ENCODE measurements at regions not wholly inside any gene's neighbourhood (a gene's known extent, or its start where the extent isn't known, plus 50 kb on each side); places are given as distances from the start of the nearest gene placed in this dataset.

DNA sequence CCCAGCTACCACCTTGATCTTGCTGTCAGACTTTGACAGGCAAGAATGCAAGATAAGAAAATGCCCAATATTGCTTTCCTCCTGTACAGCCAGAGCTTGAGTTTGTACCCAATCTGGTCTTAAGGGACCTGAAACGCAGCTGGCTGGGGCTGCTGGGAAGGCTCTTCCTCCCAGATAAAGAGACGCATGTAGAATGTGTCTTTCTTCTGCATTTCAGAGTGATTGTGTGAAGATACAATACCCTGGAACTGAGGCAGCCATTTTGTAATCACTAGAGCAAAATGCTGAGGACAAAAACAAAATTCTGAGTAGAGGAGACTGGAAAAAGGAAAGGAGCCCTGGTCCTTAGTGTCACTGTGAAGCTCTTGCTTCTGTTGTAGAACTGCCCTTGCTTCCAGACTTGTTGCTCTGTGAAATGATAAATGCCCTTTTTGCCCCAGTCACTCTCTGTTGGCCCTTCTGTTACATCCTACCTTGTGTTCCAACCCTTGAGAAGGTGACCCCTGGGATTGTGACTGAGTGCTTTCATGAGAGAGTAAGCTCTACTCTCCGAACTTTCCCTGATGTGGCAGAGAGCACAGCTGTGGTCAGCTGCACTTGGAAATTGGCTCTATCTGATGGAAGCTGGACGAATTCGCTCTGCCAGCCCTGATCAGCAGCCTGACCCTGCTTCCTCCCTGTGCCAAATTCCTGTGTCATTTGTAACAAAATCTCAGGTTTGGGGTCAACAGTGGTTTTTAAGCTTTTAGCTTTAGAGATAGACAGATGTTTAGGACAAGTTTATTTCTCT lies 137.4 kb upstream of the RBMS1 start:
- no peak for DNase-seq (ENCODE audit: low read depth in 2 of 2)

DNA sequence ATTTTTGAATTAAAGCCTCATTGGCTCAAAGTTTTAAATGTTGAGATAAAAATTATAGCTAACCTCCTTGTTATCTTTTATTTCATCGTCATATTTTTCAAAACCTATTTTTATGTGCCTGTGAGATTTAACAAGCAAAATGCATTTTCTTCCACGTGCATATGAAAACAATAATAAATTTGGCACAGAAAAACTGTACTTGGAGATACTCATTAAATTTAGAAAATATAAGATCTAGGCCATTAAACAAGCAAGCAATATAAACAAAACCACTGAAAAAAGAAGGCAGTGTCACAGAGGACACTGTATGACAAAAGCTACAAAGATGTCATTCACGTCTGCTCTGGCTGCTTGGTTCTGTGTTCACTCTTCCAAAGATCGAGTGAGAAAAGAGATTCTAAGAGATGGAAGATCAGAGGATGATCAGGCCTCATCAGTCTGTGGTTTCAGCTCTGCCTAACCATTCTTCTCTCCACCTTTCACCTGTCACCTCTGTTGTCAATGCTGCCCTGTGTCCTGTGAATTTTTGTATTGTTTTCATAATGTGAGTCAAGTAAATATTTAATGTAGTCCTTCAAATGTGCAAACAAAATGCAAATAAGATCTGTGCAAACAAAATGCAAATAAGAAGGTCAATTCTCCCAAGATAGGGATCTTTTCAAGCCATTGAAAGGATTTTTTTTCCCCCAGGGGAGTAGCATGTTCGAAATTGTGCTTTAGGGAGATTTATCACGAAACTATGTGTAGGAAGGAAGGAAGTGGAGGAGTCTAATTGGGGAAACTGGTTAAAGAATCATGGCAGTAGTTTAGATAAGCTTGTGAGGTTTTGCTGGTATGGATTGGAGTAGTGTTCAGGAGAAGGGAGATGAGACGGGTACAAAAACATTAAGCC lies 138.7 kb upstream of the RBMS1 start:
- no peak for DNase-seq (ENCODE audit: low read depth in 2 of 2)

DNA sequence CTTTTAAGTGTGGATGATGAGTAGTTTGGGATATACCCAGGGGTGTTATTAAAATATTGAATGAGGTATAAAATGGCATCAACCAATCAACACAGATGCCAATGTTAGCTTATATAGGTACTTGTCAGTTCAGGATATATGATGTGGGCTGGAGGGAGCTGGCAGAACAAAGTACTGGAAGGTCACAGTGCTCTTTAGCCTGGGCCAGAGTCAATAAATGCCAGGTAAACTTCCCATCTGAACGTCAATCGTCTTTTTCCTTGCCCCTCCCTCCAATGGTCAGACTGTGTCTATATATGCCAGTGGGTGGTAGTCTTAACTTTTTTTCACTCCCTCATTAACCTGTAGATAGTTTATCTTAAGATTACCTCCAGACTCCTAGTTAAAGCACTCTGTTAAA lies 140.8 kb upstream of the RBMS1 start:
- DNase-seq (ENCODE audit: low read depth in 2 of 2): no peak

DNA sequence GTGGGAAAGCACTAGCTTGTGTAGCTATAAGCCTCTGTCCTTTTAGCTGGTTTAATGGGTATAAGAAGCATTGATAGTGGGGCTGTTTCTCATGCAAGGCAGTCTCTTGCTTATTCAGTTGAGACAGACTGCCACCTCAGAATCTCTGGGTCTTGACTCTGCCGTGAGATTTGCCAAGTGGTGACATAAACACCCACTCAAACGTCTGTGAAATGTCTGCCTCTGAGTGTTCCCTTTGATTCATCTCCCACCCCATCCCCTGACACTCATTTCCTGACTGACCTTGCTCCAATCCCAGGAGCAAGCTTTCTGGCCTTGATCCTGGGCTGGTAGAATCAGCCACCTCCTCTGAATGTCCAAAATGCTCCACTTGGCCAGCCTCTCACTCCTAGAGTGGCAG lies 141.9 kb upstream of the RBMS1 start:
- DNase-seq (ENCODE audit: low read depth in 2 of 2): no peak

DNA sequence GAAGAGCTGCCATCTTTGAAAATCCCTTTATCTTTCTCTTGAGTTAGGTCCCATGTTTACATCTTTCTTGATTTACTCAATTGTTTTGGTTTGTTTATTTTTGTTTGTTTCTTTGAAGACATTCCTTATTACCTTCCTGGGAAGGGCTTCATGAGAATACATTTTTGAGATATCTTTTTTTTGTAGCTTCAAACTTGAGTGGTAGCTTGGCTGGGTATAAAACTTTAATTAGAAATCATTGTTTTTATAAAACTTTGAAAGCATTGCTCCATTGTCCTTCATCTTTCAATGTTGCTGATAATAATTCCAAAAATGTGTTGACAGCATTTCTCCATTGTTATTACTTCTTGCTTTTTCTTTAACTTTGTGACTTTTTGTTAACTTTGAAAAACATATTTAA lies 145.9 kb upstream of the RBMS1 start:
- DNase-seq (ENCODE audit: low read depth in 2 of 2): no peak

DNA sequence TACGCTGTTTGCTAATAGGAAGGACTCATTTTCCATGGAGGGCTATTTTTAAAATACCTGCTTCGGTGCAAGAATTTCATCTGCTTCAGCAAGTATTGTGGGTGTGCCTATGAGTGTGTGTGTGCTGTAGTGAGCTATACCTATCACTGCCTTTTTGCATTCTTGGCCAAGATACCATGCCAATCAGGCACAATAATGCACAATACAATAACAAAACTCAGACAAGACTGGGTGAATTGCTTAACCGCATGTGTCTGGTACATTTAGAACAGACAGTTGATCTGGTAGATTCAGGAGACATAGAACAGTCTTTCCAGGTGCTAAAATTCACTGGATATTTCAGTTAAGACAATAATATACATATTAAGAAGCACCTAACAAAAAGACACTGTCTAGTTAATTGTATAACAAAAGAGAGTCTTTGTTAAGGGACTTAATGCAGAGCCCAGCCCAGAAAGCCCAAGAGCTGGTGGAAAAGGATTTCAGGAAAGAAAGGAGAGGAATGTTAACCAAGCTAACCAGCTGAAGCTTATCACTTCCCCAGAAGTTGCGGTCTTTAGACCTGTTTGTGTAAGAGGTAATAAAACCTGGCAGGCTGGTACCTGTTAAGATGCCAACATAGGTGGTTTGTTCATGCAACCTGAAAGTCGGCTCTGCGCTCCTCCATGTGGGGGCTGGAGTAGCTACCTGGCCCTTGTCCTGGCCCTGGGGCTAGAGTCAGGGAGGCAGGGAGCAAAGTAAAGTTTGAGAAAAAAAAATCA lies 153.3 kb upstream of the RBMS1 start:
- DNase-seq (ENCODE audit: low read depth in 2 of 2): no peak

DNA sequence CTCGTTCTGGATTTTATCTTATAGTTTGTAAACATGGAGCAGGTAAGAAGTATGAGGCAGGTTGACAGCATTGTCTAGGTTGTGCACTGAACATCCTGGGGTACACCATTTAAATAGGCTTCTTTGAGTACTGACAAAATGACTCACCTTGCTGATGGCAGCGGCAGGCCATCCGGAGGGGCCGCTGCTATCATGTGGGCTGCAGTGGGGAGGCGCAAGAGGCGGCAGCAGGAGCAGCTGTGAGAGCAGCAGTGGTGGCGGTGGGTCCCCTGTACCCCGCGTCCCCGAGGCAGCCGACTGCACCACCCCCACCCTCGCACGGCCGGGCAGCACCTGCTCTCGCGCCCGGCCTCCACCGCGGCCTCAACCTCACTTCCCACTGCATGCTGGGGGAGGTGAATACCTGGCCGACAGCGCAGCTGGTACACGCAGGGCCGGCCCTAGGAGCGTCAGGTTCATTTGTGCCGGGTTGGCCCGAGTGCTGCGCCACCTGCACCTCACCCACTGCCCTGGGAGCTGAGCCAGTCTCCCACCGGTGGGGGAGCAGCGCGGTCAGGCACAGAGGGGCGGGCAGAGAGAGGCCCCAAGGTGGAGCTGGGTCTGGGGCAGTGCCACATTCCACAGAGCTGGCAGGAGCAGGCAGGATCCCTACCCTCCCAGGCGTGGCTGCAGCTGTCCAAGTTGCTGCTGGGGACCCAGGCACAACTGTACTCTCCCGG lies 154.5 kb upstream of the RBMS1 start:
- no peak for DNase-seq (ENCODE audit: low read depth in 2 of 2)

DNA sequence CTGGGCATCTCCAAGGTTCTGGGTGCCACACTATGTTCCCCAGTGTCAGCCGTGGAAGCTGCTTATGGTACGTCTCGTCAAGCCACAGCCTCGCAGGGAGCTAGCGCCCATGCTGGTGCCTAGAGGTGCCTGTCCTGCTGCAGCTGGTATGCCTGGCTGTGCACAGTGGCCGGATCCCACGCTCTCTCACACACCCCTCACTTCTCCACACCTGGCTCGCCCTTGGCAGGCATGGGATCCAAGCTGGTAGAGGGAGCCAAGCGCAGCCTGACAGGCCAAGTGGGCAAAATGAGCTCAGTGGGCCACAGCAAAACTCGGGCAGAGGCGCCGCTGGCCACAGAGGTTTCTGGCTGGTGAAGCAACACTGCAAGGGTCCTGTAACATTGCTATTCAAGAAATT lies 156.1 kb upstream of the RBMS1 start:
- DNase-seq (ENCODE audit: low read depth in 2 of 2): no peak

DNA sequence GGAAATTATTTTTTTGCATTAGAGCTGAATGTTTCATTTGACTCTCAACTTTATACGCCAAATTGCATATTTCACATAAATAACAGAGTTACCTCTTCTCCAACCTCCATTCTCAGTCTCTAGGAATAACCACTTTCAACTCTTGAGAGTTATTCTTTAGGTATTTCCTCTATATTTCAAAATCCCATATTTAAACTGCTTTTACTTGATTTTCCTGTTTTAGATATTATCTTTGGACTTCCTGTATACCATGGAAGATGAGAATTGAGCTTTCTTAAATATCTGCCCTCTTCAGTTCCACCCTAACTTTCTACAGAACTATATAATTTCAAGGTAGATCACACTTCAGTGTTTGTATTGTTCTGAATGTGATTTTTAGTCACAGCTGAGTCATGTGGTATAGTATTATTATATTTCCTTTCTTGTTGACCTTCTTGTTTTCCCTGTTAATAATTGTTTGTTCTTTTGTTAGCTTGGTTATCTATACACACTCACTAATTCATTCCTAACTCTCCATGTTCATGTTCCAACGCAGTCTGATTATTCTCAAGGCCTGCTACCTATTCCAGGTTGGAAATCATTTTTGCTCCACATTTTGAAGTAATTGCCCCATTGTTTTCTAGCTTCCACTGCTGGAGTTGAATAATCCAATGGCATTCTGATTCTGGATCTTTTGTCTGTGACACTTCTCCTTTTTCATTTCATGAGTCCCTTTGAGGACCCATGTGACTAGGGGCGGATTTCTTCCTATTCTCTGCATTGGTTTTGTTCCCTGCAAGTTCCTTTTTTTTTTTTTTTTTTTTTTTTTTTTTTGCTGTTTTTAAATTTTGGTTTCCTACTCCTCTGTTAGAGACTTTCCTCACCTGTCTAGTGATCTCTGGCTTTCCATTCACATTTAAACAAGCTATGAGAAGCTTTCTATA lies 156.8 kb upstream of the RBMS1 start:
- no peak for DNase-seq (ENCODE audit: low read depth in 2 of 2)

DNA sequence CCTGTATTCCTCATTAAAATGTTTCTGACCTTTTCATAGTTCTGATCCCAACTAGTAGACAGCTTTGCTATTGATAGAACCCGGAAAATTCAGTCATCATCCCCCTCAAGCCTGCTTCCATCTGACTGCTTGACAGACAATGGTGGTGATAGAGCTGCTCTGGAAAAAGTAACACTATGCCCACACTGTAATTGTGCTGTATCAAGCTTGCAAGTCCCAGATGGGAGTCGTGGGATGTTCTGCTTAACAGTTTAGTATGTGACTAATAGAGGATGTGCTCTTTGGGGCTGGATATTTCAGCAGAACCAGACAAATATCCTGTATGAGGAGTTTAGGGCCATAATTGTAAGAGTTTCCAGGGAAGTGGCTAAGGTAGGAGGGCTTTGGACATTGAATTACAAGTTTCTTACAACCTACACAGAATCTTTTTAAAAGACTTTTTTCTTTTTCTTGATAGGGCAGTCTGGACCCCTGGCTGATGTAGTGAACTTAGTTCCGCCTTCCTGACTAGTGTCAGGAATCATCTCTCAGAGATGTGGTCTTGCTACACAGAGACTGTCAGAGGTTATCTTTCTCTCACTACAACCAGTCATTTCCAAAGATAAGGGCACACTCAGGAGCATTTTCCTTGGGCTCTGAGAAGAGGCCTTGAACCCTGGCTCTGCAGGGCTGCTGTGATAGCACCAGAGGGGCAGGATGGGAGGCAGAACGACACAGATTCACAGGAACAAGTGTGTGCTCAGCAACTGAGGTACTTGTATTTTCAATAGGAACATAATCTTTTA lies 158.0 kb upstream of the RBMS1 start:
- DNase-seq (ENCODE audit: low read depth in 2 of 2): no peak

DNA sequence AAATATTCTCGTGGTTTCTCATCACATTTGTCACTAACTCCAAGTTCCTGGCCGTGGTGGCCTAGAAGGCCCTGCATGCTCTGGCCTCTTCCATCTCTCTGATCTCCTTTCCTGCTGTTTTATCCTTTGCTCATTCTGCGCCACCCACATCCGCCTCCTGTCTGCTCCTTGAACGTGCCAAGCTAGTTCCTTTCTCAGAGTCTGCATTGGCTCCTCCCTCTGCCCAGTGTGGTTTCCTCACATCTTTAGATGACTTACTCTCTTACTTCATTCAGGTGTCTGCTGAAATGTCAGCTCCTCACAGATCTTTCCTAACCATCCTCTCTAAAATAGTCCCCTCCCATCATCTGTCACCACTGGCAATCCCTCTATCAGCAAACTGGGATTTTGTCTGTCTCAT lies 158.6 kb upstream of the RBMS1 start:
- DNase-seq (ENCODE audit: low read depth in 2 of 2): peak; percentile 7 to 38

DNA sequence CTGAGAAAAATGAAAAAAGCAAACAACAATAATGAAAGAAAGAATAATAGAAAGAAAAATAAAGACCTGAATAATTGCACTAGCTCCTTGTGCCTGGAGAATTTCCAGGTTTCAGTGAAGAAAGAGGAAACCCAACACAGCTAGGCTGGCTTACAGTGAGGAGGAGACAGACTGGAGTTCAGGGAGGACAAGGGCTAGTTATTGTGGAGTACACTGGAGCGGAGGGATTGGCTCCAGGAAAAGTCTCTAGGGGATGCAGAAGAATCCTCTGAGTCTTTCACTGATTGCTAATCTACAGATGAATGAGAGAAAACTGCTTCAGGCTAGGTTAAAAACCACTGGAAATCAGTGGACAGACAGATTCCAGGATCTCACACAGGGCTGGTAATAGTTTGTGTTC lies 163.6 kb upstream of the RBMS1 start:
- DNase-seq (ENCODE audit: low read depth in 2 of 2): no peak

DNA sequence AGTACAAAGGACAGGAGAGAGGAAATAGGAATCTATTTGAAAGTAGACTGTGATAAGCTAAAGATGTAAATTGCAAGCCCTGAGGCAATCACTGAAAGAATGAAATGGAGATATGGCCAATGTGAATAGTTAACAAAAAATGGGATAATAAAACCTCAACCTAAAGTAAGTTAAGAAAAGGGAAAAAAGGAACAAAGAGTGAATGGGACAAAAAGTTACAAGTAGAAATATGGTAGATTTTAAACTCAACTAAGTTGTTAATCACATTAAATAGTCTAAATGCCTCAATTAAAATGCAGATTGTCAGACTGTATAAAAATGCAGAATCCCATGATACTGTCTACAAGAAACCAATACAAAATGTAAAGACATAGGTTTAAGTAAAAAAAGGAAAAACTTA lies 165.2 kb upstream of the RBMS1 start:
- DNase-seq (ENCODE audit: low read depth in 2 of 2): no peak

DNA sequence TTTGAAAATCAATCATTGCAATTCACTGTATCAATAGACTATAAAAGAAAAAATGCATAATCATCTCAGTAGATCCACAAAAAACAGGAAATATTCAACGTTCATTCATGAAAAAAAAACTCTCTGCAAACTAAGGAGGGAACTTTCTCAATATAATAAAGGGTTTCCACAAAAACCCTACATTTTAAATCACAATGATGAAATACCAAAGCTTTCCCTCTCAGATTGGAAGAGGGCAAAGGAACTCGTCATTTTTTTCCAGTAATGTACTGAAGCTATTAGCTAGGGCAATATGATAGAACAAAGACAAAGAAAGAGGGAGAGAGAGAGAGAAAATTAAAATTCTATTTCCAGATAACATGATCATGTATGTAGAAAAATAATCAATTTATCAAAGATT lies 167.1 kb upstream of the RBMS1 start:
- no peak for DNase-seq (ENCODE audit: low read depth in 2 of 2)

DNA sequence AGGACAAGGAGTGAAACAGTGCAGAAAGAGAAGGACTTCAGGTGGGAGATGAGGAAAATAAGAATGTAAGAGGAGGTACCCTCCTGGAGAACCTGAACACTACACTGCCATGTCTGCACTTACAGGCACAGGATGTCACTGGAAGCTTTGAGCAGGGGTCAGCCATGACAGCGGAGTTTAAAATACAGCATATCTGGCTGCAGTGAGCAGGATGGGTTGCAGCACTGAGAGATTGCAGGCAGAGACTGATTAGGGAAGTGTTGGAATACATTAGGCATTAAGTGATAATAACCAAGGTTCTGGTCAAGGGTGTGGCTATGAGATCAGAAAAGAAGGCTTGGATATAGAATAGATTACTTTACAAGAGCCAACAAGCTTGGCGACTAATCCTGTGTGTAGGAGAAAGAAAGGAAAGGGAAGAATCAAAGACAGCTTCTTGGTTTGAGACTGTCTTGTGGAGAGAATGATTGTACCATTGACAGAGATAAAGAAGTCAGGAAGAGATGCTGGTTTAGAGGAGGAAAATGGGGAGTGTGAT lies 171.1 kb upstream of the RBMS1 start:
- DNase-seq (ENCODE audit: low read depth in 2 of 2): no peak

DNA sequence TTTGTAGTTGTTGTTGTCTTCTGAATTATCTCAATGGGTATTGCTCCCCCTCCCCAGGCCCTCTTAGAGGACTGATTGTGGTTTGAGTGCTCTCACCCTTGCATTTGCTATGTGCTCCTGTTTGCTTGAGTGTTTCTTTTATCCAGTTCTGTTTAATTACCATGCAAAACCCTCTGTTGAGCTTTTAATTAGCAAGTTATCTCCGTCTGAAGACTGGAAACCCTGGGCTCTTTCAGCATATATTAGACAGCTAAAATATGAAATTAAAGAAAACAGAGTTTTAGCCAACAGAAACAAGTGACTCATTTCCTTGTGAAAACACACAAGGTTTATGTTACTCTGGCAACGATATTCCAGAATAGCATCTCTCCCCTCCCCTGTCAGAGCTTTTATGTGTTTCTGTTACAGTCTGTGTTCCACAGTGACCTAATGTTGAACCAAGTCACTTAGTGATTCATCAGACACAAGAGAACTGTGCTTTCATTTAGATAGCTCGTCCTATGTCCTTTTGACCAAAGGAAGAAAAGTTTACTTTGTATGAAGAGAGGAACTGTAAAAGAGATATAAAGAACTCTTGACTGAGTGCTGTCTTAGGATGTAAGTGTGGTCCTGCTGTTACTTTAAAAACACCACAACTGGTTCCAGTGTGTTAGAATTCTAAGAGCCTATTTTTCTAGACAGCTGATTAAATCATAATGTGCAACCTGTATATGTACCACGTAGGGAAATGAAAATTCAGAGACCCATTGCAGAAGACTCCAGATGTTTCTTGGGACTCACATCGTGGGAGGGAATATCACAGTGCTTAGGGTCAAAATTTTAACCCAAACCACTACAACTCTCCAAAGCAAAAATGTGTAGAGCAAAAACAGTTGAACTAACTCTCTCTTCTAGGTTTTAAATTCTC lies 172.8 kb upstream of the RBMS1 start:
- DNase-seq (ENCODE audit: low read depth in 2 of 2): no peak

DNA sequence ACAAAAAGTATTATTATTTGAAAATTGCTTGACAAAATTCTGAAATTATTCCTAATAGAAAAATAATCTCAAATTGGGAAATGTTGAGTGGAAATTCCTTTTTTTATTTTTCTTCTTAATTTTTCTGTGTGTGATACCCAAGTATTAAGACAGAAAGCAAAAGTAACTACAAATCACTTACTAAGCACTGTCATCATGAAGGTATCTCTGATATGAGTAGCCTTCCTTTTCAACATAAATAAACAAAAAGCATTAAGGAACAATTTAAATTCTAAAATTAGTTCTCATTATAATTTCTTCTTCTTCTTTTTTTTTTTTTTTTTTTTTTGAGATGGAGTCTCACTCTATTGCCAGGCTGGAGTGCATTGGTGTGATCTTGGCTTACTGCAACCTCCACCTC lies 174.2 kb upstream of the RBMS1 start:
- DNase-seq (ENCODE audit: low read depth in 2 of 2): no peak

DNA sequence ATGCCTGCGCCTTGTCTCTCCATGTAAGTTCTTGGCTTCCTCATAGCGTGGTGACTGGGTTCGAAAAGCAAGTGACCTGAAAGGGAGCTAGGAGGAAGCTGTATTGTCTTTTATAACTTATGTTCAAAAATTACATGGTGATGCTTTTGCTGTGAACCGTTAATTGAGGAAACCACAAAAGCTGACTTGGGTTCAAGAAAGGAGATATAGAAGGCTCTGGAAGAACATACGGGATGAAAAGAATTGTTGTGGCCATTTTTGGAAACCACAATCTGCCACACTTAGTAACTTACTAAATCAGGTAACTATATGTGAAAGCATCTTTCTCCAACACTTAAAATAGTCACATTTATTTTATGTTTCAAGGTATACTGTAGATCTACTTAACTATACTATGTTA lies 177.0 kb upstream of the RBMS1 start:
- no peak for DNase-seq (ENCODE audit: low read depth in 2 of 2)

DNA sequence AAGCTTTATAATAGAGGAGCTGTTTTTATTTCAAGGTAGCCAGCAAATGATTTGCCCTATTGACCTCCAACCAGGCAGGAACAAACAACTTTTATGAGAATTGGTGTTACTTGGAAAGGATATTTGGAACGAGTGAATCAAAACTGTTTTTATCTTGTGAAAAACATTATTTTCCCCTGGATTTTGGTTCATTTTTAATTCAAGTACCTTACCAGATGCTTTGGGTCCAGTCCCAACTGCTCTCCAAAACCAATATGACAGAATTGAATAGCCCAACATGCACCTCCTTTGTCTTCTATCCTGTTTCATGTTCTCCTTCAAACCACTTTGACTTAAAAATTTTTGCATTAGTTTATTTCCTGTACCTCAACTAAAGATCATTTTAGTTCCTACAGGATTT lies 178.6 kb upstream of the RBMS1 start:
- no peak for DNase-seq (ENCODE audit: low read depth in 2 of 2)
